ENCODE measurements at regions not wholly inside any gene's neighbourhood (a gene's known extent, or its start where the extent isn't known, plus 50 kb on each side); places are given as distances from the start of the nearest gene placed in this dataset.

DNA sequence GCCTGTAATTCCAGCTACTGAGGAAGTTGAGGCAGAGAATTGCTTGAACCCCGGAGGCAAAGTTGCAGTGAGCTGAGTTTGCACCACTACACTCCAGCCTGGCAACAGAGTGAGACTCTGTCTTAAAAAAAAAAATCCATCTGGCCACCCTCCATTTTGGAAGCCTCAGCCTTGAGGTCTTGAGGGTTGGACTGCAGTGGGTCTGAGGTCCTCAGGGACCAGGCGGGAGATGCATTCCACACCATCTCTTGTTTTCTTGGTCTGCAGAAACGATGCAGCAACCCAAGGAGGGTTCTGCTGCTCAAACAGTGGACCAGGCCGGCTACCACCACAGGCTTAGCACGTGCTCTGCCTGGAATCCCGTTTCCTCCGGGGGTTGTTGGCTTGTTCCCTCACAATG, 299.3 kb downstream of the FGF9 start:
- ChIA-PET CTCF (ENCODE audit: low intra/inter-chr PET ratio) (no interaction called here), POLR2A (no interaction called here)
- no peak overlapping the region for H2AFZ ChIP-seq (ENCODE audit: low read depth, low read length)
- no peak overlapping the region for H3K4me3 ChIP-seq
- 4% methylated on average over 6 of the region's 7 CpGs for WGBS (ENCODE audit: insufficient coverage, low coverage, missing lambda C conversion rate)
- FAIRE-seq (no peak), ATAC-seq (no peak), DNase-seq (ENCODE audit: extremely low read depth in 1 of 4, low spot score in 3 of 4) (no peak)
- no peaks in the 10 kb centered on the region for H3K9me1 ChIP-seq (ENCODE audit: control insufficient read depth, insufficient read depth, low read length)
- no TSS peak for BruUV-seq (replicated peaks)
- H3K4me1 ChIP-seq (replicated peaks in 1 of 2; ENCODE audit: control insufficient read depth in 2 of 2, insufficient read depth in 2 of 2, low read length in 2 of 2), result no peaks in the 10 kb centered on the region; a peak in 1 of 5 replicates
- intact Hi-C loops (cut with micrococcal nuclease), result no loop called here
- peaks cover 0 to 11% of the 10 kb centered on the region in 2 experiments; a peak in 1 of 5 replicates for H3K27me3 ChIP-seq (ENCODE audit: control insufficient read depth in 2 of 2, insufficient read depth in 2 of 2, low read length in 2 of 2)
- no peak overlapping the region for H3K27ac ChIP-seq (ENCODE audit: extremely low read depth, low read depth, low read length)
- in situ Hi-C loops (cut with MboI), result no loop called here
- H4K20me1 ChIP-seq (replicated peaks; ENCODE audit: control insufficient read depth, insufficient read depth, low read length), result no peaks in the 10 kb centered on the region
- H3K36me3 ChIP-seq (ENCODE audit: control insufficient read depth, insufficient read depth, low read length), result no peaks in the 10 kb centered on the region
- TF ChIP-seq NRF1 (conservative IDR thresholded peaks at IDR 0.05 in 1 of 2, IDR thresholded peaks at IDR 0.05 in 1 of 2) (no peak), NBN (IDR thresholded peaks at IDR 0.05; ENCODE audit: low read depth) (no peak), SMAD3 (CRISPR knock-in tag; conservative IDR thresholded peaks at IDR 0.05) (no peak), AFF4 (CRISPR knock-in tag; IDR thresholded peaks at IDR 0.05) (no peak), C11orf30 (IDR thresholded peaks at IDR 0.05; ENCODE audit: low read depth) (no peak), ZNF239 (CRISPR knock-in tag; IDR thresholded peaks at IDR 0.05) (no peak), ZNF586 (CRISPR knock-in tag; conservative IDR thresholded peaks at IDR 0.05) (no peak), ZNF764 (CRISPR knock-in tag; IDR thresholded peaks at IDR 0.05; ENCODE audit: low read depth) (no peak), RBM39 (optimal IDR thresholded peaks at IDR 0.05; ENCODE audit: low read depth, low read length) (no peak), ATF1 (CRISPR knock-in tag; IDR thresholded peaks at IDR 0.05) (no peak), ATF1 (tag; IDR thresholded peaks at IDR 0.05) (no peak), ATF2 (CRISPR knock-in tag; IDR thresholded peaks at IDR 0.05) (no peak), PTRF (tag; IDR thresholded peaks at IDR 0.05) (no peak), FOS (IDR thresholded peaks at IDR 0.05; ENCODE audit: extremely low read depth, insufficient read length) (no peak)
- no peaks in the 10 kb centered on the region for H3K79me2 ChIP-seq (ENCODE audit: control insufficient read depth, insufficient read depth, low read length)
- no peaks in the 10 kb centered on the region for H3K9me3 ChIP-seq (replicated peaks; ENCODE audit: control insufficient read depth, insufficient read depth, low read depth, low read length)
- no peak overlapping the region for H3K9ac ChIP-seq (ENCODE audit: insufficient read depth in 1 of 2, low read depth in 2 of 2, low read length in 2 of 2)
- H3K4me2 ChIP-seq (ENCODE audit: insufficient read depth, low read length), result no peak overlapping the region
